NOMO-1 treated with DMSO at 0.1 percent for 48 hours (cell line): ENCODE measurements at regions not wholly inside any gene's neighbourhood (a gene's known extent, or its start where the extent isn't known, plus 50 kb on each side); places are given as distances from the start of the nearest gene placed in this dataset.
"Not testable (repeated sequence)": the region's sequence is repeated elsewhere in the genome, so short reads cannot be mapped to it uniquely, and the experiment has no call there.

Source experiments
- DNase-seq: peaks from one replicate; lab custom pipeline; 2025; ENCODE audit not compliant: unreplicated experiment; lab: John Stamatoyannopoulos, UW

GRCh38 chr2:223459328-223459939 is 142.7 kb downstream of the SCG2 start:
- no peak for DNase-seq

- DNase-seq: no peak
Observed at GRCh38 chr2:223460209-223460608, 142.0 kb downstream of the SCG2 start.

- DNase-seq: peak; percentile 74
Observed at GRCh38 chr2:223460774-223461211, 141.4 kb downstream of the SCG2 start.

GRCh38 chr2:223464071-223464470 is 138.1 kb downstream of the SCG2 start:
- DNase-seq: no peak

GRCh38 chr2:223465793-223466192 is 136.4 kb downstream of the SCG2 start:
- peak; percentile 97 for DNase-seq

GRCh38 chr2:223467196-223467595 is 135.0 kb downstream of the SCG2 start:
- peak; percentile 26 for DNase-seq

GRCh38 chr2:223469270-223470046 is 132.7 kb downstream of the SCG2 start:
- no peak for DNase-seq

- DNase-seq: no peak
Observed at GRCh38 chr2:223470602-223471001, 131.6 kb downstream of the SCG2 start.

- DNase-seq: no peak
Observed at GRCh38 chr2:223472771-223473170, 129.4 kb downstream of the SCG2 start.

GRCh38 chr2:223474893-223475292 is 127.3 kb downstream of the SCG2 start:
- no peak for DNase-seq

- DNase-seq: no peak
Observed at GRCh38 chr2:223475901-223476300, 126.3 kb downstream of the SCG2 start.

- no peak for DNase-seq
Observed at GRCh38 chr2:223477318-223477717, 124.8 kb downstream of the SCG2 start.

- DNase-seq: no peak
Observed at GRCh38 chr2:223481486-223481885, 120.7 kb downstream of the SCG2 start.

- no peak for DNase-seq
Observed at GRCh38 chr2:223486751-223487150, 115.4 kb downstream of the SCG2 start.

GRCh38 chr2:223487214-223487846 is 114.8 kb downstream of the SCG2 start:
- no peak for DNase-seq

GRCh38 chr2:223488814-223489213 is 113.3 kb downstream of the SCG2 start:
- DNase-seq: no peak

- DNase-seq: no peak
Observed at GRCh38 chr2:223494496-223494895, 107.7 kb downstream of the SCG2 start.

GRCh38 chr2:223494942-223495341 is 107.2 kb downstream of the SCG2 start:
- no peak for DNase-seq

GRCh38 chr2:223496853-223497252 is 105.3 kb downstream of the SCG2 start:
- not testable (repeated sequence) for DNase-seq

- DNase-seq: no peak
Observed at GRCh38 chr2:223500709-223501108, 101.5 kb downstream of the SCG2 start.

- no peak for DNase-seq
Observed at GRCh38 chr2:223501641-223502040, 100.5 kb downstream of the SCG2 start.

GRCh38 chr2:223503746-223504145 is 98.4 kb downstream of the SCG2 start:
- no peak for DNase-seq
